HG02884 (cell line): ENCODE measurements at regions not wholly inside any gene's neighbourhood (a gene's known extent, or its start where the extent isn't known, plus 50 kb on each side); places are given as distances from the start of the nearest gene placed in this dataset.

Experiments used
- ATAC-seq: cut with Tn5 transposase; IDR thresholded peaks from one replicate; pipeline ENCODE4 v1.9.1; 2021; ENCODE audit warnings: mild to moderate bottlenecking, moderate library complexity; ENCODE audit not compliant: unreplicated experiment

DNA sequence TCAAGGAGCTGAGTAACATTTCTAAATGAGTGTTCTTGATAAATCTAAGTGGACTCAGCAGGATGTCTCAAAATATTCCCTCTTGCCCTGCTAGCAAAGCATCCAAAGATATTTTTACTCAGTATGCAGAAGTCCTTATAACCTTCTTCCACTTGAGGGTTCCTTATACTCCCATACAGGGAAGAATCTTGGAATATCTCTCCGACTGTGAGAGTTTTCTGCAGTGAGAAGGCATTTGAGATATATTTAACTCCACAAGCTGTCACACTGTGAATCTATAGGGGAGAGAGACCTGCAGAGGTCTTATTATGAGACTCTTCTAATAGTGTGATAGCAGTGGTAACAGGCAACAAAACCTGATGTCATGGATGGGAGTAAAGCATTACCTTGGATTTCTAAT is 1034.5 kb upstream of the PABPC4L start:
- no peak for ATAC-seq

- no peak for ATAC-seq
Observed at GRCh38 chr4:135227842-135228241, 1026.3 kb upstream of the PABPC4L start.

DNA sequence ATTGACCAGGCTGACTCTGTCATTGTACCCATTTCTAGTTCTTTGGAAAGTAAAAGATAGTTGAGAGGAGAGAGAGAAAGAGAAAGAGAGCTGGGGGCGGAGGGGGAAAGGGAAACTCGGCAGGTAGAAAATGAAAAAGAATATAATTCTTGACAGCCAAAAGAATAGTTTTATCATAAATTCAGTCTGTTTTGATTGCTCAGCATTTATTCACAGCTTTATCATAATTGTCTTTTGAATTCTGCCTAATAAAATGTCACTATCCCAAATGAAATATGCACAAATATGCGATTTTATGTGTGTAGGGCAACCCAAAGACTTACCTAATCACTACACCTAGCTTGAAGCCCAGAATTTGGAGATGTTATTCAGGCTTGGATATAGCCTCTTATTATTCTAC is 1024.0 kb upstream of the PABPC4L start:
- ATAC-seq, result no peak

DNA sequence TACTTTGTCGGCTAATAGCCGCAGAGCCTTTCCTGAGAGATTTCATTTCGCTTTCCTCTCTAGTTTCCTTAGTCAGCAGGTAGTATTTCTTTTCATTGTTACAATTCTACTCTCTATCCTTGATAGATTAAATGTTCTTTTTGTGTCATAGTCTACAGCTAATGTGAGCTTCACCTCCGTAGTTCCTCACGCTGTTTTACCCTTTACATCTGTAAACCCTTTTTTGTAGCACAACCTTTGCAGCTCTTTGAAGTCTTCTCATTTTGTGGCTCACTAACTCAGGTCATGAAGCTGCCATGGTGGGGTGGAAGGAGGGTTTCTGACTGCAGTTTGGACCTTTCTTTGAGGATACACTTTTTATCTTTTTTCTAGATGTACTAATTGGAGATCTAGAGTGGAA is 1008.8 kb upstream of the PABPC4L start:
- ATAC-seq, result no peak

GRCh38 chr4:135207531-135207930 is 1005.9 kb upstream of the PABPC4L start:
- no peak for ATAC-seq

- ATAC-seq, result no peak
Observed at GRCh38 chr4:135204311-135204710, 1002.7 kb upstream of the PABPC4L start.

DNA sequence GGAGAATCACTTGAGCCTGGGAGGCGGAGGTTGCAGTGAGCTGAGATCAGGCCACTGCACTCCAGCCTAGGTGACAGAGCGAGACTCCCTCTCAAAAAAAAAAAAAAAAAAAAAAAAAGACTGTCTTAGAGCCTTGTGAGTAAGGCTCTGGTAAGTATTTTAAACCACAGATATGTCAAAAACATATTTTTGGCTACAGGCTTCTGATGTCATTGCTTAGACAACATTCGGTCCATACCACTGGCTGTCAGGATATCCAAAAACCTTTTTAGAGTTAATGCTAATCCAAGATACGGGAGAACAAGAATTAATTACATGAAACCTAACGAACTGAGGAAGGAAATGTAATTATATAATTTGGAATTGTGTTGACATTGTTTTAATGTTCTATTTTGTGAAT is 999.5 kb upstream of the PABPC4L start:
- ATAC-seq, result no peak

DNA sequence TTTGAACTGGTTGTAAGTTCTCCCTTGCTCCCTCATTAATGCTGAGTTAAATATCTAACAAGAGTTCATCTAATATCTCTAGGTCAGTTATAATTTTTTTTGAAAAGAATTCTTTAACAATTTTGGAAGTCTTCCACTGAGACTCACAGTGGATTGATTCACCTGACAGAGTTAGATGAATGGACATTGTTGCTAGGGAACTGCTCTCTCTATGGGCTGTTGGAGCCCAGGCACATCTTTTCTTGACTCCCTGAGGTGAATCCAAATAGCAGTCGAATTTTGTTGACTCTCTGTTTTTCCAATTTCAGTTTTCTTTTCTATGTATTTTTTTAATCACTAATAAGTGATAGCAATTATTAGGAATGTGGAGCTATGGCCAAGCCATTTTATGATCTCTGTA is 996.1 kb upstream of the PABPC4L start:
- ATAC-seq, result no peak

DNA sequence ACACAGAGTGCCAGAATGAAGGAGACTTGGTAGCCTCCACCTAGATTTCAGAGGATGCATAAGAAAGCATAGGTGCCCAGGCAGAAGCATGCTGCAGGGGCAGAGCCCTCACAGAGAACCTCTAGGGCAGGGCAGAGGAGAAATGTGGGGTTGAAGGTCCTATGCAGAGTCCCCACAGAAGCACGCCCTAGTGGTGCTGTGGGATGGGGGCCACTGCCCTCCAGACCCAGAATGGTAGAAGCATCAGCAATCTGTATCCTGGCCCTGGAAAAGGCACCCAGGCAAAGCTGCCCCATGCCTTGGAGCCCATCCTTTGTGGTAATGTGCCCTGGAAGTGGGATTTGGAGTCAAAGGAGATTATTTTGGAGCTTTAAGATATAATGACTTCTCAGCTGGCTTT is 992.9 kb upstream of the PABPC4L start:
- no peak for ATAC-seq

DNA sequence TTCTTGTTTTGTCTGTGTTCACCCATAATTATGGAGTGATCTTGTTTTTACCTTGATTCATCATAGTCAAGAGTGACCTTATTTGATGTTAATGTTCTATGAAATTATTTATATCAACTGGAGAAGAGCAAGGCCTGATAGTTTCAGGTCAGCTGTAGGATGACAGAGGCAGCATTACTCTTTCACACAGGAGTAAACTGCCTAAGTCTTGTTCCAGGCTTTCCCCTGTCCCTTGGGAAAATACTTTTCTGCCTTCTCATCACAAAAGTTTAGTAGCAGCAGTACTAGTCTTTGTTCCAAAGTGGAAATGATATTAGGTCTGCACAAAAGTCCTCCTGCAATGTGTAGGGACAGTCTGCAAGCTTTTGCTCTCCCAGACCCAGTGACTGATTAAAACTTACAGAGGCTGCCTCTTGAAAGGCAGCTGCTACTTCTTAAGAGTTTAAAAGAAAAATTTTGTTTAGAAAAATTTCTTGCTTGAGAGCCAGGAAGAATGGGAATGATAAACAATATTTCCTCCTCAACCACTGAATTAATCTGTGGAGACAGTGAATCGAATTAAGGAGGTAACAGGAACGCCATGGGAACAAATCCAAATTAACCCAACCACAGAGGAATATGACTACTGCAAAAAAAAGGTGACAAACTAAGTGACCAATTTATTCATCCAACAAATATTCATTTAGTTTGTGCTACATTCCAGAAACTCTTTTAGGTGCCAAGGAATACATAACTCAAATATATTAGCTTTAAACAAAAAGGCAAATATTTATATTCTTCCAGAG is 991.4 kb upstream of the PABPC4L start:
- ATAC-seq, result no peak

DNA sequence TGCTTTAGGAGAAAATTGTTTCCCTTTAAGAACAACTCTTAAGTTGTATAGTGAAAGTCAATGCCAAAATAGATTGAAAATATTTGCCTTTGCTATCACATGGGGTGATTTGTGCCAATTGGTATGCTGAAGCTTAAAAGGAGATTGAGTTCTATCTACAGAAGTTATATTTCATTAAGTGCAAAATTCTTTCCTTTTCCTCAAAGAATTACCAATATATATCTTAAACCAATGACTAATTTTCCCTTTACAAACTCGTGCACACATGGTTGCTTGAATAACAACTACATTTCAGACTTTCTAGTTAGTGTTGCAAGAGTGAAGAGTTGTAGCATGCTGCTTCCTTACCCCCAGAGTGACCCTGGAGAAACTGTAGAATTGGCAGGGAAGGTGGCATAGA is 990.0 kb upstream of the PABPC4L start:
- ATAC-seq, result no peak

DNA sequence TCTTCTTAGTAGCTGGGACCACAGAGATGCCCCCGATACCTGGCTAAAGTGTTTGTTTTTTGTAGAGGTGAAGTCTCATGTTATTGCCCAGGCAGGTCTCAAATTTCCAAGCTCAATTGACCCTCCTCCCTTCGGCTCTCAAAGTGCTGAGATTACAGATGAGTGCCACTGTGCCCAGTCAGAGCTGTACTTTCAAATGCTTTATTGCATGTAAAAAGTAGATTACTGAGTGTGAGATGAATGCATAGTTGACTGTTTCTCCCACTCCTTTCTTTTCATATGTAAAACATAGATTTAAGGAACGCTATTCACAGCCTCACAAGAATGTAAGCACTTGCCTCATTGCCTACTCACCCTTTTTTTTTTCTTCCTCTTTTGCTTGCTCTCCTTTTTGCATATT is 984.4 kb upstream of the PABPC4L start:
- ATAC-seq, result no peak

GRCh38 chr4:135185256-135185655 is 983.7 kb upstream of the PABPC4L start:
- ATAC-seq, result no peak

DNA sequence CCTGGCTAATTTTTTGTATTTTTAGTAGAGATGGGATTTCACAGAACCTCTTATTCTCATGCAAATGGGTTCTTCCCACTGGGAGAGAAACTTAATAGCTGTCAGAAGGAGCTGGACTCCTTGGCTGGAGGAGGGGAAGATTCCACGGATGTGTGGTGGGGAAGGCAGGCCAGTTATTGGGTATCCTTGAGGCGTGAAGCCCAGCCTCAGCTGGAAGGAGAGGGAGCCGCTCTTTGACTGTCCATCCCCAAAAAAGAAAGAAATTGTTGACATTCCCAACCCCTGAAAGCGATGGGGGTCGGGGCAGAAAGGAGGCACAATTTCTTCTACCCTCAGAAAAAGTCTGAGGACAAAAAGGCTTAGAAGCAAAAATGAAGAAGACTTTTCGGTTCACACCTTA is 983.1 kb upstream of the PABPC4L start:
- no peak for ATAC-seq

DNA sequence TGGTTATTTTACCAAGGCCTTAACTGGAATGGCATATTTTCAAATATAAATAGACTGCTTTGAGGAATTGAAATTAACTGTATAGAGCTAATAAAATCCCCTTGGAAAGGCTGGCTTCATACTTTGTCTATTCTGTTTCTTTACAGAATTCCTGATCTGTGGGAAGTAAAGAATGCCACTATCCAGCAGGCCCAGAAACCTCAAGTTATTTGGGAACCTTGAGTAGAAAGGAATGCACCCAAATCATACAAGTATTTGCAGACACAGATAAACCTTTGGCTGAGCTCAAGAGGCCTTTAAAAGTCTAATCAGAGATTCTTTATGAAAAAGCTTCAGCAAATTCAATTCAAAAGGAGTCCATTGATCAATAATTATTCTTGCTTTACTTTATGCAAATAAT is 975.7 kb upstream of the PABPC4L start:
- no peak for ATAC-seq

- ATAC-seq, result no peak
Observed at GRCh38 chr4:135166661-135167060, 965.1 kb upstream of the PABPC4L start.

- no peak for ATAC-seq
Observed at GRCh38 chr4:135164601-135165000, 963.0 kb upstream of the PABPC4L start.

DNA sequence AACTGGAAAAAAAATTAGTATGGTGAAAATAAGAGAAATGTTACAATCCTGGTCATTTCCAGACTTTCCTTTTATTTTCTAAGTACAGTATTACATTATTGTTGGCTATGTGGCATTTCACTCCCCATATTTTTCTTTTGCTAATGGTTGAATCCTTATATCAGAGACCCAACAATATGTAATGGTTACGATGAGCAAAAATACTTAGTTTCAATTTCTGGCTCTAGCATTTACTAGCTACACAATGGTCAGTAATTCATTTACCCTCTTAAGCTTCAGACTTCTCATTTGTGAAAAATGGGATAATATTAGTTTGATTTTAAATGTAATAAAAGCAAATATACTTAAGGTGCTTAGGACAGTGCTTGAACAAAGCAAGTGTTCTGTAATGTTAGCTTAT is 942.9 kb upstream of the PABPC4L start:
- ATAC-seq, result no peak

GRCh38 chr4:135124196-135124595 is 922.6 kb upstream of the PABPC4L start:
- no peak for ATAC-seq

DNA sequence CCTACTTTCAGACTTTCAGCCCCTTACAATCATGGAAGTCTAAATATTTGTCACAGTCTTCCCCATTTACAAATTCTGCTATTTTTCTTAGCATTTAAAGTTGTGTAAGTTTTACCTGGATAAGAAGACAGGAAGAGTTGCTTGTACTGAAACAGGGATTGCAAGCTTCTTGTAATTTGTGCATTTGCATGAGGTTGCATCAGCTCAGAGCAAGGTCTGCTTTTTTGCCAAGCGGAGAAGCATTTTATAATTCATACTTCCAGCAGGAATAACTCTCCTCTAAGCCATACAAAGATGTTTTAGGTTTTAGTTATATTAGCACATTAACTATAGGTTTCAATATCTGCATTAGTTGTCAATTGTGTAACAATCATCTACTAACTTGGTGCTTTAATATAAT is 922.0 kb upstream of the PABPC4L start:
- ATAC-seq, result no peak

- ATAC-seq, result no peak
Observed at GRCh38 chr4:135122457-135122856, 920.9 kb upstream of the PABPC4L start.

GRCh38 chr4:135120195-135120594 is 918.6 kb upstream of the PABPC4L start:
- ATAC-seq, result no peak

DNA sequence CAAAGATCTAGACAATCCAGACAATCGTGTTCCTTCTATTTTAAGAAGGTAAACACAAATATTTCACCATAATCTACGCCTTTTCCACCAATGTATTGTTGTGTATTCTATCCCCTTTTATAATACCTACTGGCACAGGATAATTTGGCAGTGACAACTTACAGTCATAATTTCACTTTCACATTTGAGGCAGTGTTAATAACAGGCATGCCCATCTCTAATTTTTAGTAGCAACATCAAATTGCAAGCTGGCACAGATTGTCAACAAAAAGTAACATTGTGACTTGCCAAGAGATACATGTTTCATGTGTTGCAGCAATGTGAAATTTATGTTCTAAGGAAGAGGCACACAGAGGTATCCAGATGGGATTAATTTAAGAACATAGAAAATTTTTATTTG is 912.5 kb upstream of the PABPC4L start:
- ATAC-seq, result no peak
